BE2C (cell line): ENCODE measurements at regions not wholly inside any gene's neighbourhood (a gene's known extent, or its start where the extent isn't known, plus 50 kb on each side); places are given as distances from the start of the nearest gene placed in this dataset.
"Not testable (repeated sequence)": the region's sequence is repeated elsewhere in the genome, so short reads cannot be mapped to it uniquely, and the experiment has no call there.

ENCODE experiments used
- DNase-seq: peaks from one replicate; pipeline ENCODE4 v3.0.0-alpha.2; 2020
- H3K27me3 ChIP-seq: fragments of 250-450 bp; sonication (Bioruptor Pico); 2 replicates; pipeline ENCODE4 v1.5.1; 2020; ENCODE audit warnings: mild to moderate bottlenecking
- H3K36me3 ChIP-seq: fragments of 250-450 bp; sonication (Bioruptor Pico); 2 replicates; pipeline ENCODE4 v1.5.1; 2020; ENCODE audit warnings: mild to moderate bottlenecking
- H3K4me1 ChIP-seq: fragments of 250-450 bp; sonication (Bioruptor Pico); 2 replicates; pipeline ENCODE4 v1.5.1; 2020
- H3K4me3 ChIP-seq: 2 replicates; pipeline ENCODE4 v1.5.1; 2011; ENCODE audit warnings: low read depth, low read length
- H3K9me3 ChIP-seq: fragments of 250-450 bp; sonication (Bioruptor Pico); 2 replicates; pipeline ENCODE4 v1.5.1; 2020
- CTCF ChIP-seq: IDR thresholded peaks from 2 replicates; pipeline ENCODE4 v1.5.1; 2012; ENCODE audit warnings: mild to moderate bottlenecking, low read depth, low read length

- no peaks in the 10 kb centered on the region for H3K9me3 ChIP-seq
- no peaks in the 10 kb centered on the region for H3K36me3 ChIP-seq
- H3K4me3 ChIP-seq: no peak overlapping the region
- no peak for DNase-seq
- H3K4me1 ChIP-seq: no peaks in the 10 kb centered on the region
- no peaks in the 10 kb centered on the region for H3K27me3 ChIP-seq
- no peak for TF ChIP-seq CTCF
These were observed 457.4 kb upstream of the NUDT12 start for GRCh38 chr5:104019956-104020355.

- H3K4me1 ChIP-seq: no peaks in the 10 kb centered on the region
- no peak overlapping the region for H3K4me3 ChIP-seq
- DNase-seq: no peak
- no peak for TF ChIP-seq CTCF
- H3K27me3 ChIP-seq: no peaks in the 10 kb centered on the region
- H3K36me3 ChIP-seq: no peaks in the 10 kb centered on the region
- no peaks in the 10 kb centered on the region for H3K9me3 ChIP-seq
These were observed 455.7 kb upstream of the NUDT12 start for GRCh38 chr5:104018299-104018698.

GRCh38 chr5:104016646-104017045 lies 454.1 kb upstream of the NUDT12 start:
- no peaks in the 10 kb centered on the region for H3K4me1 ChIP-seq
- DNase-seq: no peak
- no peaks in the 10 kb centered on the region for H3K9me3 ChIP-seq
- H3K36me3 ChIP-seq: no peaks in the 10 kb centered on the region
- no peak overlapping the region for H3K4me3 ChIP-seq
- H3K27me3 ChIP-seq: no peaks in the 10 kb centered on the region
- no peak for TF ChIP-seq CTCF

DNA sequence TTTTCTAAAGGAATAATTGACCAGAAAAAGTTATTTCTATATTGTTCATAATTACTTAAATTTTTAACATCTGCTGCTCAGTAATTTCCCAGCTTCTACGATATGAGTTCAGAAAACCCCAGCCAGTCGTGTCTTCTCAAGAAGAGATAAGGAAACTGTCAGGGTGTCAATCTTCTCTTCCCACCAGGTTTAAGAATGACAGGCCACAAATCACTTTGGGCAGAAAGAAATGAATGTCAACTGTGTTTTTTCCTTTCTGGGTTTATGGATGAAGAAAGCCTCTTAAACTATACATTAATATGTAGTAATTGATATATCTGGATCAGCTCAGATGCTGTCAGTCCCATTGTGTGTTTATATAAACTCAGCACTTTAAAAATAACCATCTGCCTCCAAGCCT lies 453.2 kb upstream of the NUDT12 start:
- no peaks in the 10 kb centered on the region for H3K36me3 ChIP-seq
- no peaks in the 10 kb centered on the region for H3K9me3 ChIP-seq
- H3K4me1 ChIP-seq: no peaks in the 10 kb centered on the region
- no peaks in the 10 kb centered on the region for H3K27me3 ChIP-seq
- DNase-seq: no peak
- no peak for TF ChIP-seq CTCF
- H3K4me3 ChIP-seq: no peak overlapping the region

- not testable (repeated sequence) for H3K27me3 ChIP-seq, H3K9me3 ChIP-seq, DNase-seq, H3K4me1 ChIP-seq, H3K36me3 ChIP-seq, H3K4me3 ChIP-seq
These were observed 440.2 kb upstream of the NUDT12 start for GRCh38 chr5:104002783-104003182.

DNA sequence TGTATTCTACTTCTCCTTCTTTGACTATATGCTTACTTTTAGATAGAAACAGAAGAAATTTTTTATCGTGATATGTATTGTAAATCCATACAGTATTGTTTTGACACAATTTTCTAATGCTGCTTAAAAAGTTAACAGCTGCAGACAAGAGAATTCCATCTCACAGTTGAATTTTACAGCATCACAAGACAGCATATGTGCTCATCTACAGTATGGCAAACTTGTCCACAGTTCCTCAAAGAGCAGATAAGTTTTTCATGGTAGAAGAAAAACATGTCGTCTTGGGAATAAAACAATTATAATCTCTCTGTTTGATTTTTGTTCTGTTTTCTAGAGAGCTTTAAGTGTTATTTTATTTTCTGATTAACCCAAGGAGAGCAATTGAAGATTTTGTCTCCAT lies 438.5 kb upstream of the NUDT12 start:
- no peak for TF ChIP-seq CTCF
- no peaks in the 10 kb centered on the region for H3K27me3 ChIP-seq

DNA sequence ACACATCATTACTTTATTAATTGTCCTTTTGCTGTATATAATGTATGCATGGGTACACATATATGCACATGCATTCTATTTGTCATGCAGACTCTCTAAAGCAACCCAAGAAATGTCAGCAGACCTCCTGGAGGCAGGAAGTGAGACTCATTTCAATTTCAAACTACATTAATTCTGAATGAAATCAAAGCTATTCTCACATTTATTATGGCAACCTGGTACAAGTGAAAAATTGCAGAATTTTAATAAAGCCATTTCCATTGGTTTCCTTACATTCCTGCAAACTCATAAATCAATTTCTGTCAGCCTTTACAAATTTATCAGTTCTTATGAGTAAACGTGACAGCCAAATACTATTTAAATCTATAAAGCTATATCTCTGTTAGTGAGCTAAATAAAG lies 430.4 kb upstream of the NUDT12 start:
- no peaks in the 10 kb centered on the region for H3K36me3 ChIP-seq
- DNase-seq: no peak
- H3K9me3 ChIP-seq: no peaks in the 10 kb centered on the region
- H3K27me3 ChIP-seq: no peaks in the 10 kb centered on the region
- no peaks in the 10 kb centered on the region for H3K4me1 ChIP-seq
- no peak overlapping the region for H3K4me3 ChIP-seq
- TF ChIP-seq CTCF: no peak

More for the DNA sequence above, 438.5 kb upstream of the NUDT12 start:
- Histone ChIP-seq H3K9me3 (no peaks in the 10 kb centered on the region), H3K4me1 (no peaks in the 10 kb centered on the region), H3K4me3 (no peak overlapping the region), H3K36me3 (no peaks in the 10 kb centered on the region)
- no peak for DNase-seq
